GM21576 (cell line): ENCODE measurements at regions not wholly inside any gene's neighbourhood (a gene's known extent, or its start where the extent isn't known, plus 50 kb on each side); places are given as distances from the start of the nearest gene placed in this dataset.
A peak's percentile ranks its signal among the peaks of the same experiment; 100 is the strongest.

ENCODE experiments used
- ATAC-seq: cut with Tn5 transposase; IDR thresholded peaks from one replicate; pipeline ENCODE4 v1.9.1; 2021; ENCODE audit warnings: mild to moderate bottlenecking, moderate library complexity; ENCODE audit not compliant: unreplicated experiment

- ATAC-seq, result no peak
These were observed 130.5 kb upstream of the MAN1A1 start for GRCh38 chr6:119479860-119480655.

- ATAC-seq, result peak; percentile 95
These were observed 127.0 kb upstream of the MAN1A1 start for GRCh38 chr6:119476554-119476953.

- ATAC-seq, result no peak
These were observed 126.5 kb upstream of the MAN1A1 start for GRCh38 chr6:119476024-119476423.

GRCh38 chr6:119470893-119471542 is 121.5 kb upstream of the MAN1A1 start:
- ATAC-seq, result peak; percentile 57

GRCh38 chr6:119467488-119468081 is 118.0 kb upstream of the MAN1A1 start:
- ATAC-seq, result no peak

- ATAC-seq, result no peak
These were observed 116.7 kb upstream of the MAN1A1 start for GRCh38 chr6:119466226-119466625.

- ATAC-seq, result peak; percentile 77
These were observed 113.6 kb upstream of the MAN1A1 start for GRCh38 chr6:119463081-119463626.

GRCh38 chr6:119461187-119461586 is 111.6 kb upstream of the MAN1A1 start:
- no peak for ATAC-seq

GRCh38 chr6:119459207-119459974 is 109.8 kb upstream of the MAN1A1 start:
- peak; percentile 73 for ATAC-seq

GRCh38 chr6:119454714-119455113 is 105.2 kb upstream of the MAN1A1 start:
- no peak for ATAC-seq

- ATAC-seq, result no peak
These were observed 104.0 kb upstream of the MAN1A1 start for GRCh38 chr6:119453242-119454200.

- ATAC-seq, result no peak
These were observed 100.0 kb upstream of the MAN1A1 start for GRCh38 chr6:119449331-119450156.

- no peak for ATAC-seq
These were observed 98.4 kb upstream of the MAN1A1 start for GRCh38 chr6:119447921-119448320.

- no peak for ATAC-seq
These were observed 97.0 kb upstream of the MAN1A1 start for GRCh38 chr6:119446609-119447008.

GRCh38 chr6:119446115-119446554 is 96.6 kb upstream of the MAN1A1 start:
- peak; percentile 26 for ATAC-seq

GRCh38 chr6:119445666-119446065 is 96.1 kb upstream of the MAN1A1 start:
- ATAC-seq, result no peak

- ATAC-seq, result peak; percentile 45
These were observed 95.3 kb upstream of the MAN1A1 start for GRCh38 chr6:119444642-119445557.
